Fibroblast of the aortic adventitia (primary cell): ENCODE measurements at regions not wholly inside any gene's neighbourhood (a gene's known extent, or its start where the extent isn't known, plus 50 kb on each side); places are given as distances from the start of the nearest gene placed in this dataset.

Experiments used
- DNase-seq: peaks from one replicate; pipeline ENCODE4 v3.0.0-alpha.2; 2010; ENCODE audit warnings: low read depth
- H3K4me3 ChIP-seq: 2 replicates; pipeline ENCODE4 v1.5.1; 2011; ENCODE audit warnings: low read depth, mild to moderate bottlenecking, control low read depth, low read length, moderate library complexity
- TF ChIP-seq, protein P1 (sequence below): IDR thresholded peaks from 2 replicates; pipeline ENCODE4 v1.5.1; 2011; ENCODE audit warnings: mild to moderate bottlenecking, low read length, control low read depth, inconsistent platforms; ENCODE audit not compliant: insufficient read depth

DNA sequence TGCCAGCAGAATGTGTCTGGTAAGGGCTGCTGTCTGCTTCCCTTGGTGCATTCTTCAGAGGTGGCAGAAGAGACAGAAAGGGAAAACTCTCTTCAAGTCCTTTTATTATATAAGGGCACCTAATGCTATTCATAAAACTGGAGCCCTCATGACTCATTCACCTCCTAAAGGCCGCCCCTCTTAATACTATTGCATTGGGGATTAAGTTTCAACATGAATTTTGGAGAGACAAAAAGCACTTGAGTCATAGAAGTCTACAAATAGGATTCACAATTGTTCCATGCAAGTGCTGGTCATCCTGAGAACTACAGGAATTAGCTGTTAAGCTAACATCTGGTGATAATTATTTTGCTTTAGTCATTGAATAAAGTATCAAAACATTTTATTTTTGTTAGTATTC lies 349.5 kb downstream of the HS3ST1 start:
- peak; percentile 87 for DNase-seq
- no peak overlapping the region for H3K4me3 ChIP-seq
- TF ChIP-seq, protein P1, sequence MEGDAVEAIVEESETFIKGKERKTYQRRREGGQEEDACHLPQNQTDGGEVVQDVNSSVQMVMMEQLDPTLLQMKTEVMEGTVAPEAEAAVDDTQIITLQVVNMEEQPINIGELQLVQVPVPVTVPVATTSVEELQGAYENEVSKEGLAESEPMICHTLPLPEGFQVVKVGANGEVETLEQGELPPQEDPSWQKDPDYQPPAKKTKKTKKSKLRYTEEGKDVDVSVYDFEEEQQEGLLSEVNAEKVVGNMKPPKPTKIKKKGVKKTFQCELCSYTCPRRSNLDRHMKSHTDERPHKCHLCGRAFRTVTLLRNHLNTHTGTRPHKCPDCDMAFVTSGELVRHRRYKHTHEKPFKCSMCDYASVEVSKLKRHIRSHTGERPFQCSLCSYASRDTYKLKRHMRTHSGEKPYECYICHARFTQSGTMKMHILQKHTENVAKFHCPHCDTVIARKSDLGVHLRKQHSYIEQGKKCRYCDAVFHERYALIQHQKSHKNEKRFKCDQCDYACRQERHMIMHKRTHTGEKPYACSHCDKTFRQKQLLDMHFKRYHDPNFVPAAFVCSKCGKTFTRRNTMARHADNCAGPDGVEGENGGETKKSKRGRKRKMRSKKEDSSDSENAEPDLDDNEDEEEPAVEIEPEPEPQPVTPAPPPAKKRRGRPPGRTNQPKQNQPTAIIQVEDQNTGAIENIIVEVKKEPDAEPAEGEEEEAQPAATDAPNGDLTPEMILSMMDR = peak; percentile 17

DNA sequence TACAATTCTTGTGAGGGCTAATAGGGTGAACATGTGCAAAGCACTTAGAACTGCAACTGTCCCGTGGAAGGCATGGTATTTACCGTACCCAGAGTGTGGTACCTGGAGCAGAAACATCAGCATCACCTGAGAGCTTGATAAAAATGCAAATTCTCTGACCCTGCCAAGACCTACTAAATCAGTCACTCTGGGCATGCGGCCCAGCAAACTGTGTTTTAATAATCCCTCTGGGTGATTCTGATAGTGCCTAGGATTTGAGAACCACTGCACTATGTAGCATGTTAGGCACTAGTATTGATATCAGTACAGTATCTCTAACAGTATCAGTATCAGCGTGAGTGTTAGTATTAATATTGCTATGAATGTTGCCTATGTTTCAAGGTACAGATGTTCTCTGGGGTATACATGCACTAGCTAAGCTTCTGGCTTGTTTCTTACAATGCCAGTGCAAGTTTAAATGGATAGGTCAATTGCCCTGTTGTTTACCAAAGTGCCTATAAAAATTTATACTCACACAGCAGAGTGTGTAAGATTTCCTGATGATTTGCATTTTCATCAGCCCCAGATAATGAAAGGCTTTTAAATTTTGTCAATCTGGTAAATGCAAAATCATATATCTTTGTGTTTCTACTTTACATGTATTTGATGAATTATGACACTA lies 354.0 kb downstream of the HS3ST1 start:
- H3K4me3 ChIP-seq = no peak overlapping the region
- TF ChIP-seq, protein P1 = no peak
- DNase-seq = no peak

DNA sequence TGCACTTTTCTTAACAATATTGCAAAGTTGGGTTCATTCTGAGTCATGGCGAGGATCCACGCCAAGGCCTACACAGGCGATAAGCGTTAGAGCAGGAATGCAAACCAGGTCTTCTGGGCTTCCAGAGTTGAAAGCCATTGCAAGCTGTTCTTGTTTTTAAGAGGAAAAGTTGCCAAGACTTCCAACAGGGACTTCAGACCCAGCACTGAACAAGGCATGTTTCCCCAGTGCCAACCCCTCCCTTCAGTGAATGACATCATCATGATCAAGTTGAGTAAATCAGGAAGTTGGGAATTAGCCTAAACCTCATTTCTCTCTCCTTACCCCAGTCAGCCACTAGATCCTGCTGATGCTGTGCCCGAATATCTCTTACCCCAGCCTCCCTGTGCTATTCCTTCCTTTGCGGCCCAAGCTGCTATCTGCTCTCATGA lies 355.1 kb downstream of the HS3ST1 start:
- no peak overlapping the region for H3K4me3 ChIP-seq
- TF ChIP-seq, protein P1 = peak; percentile 49
- DNase-seq = peak; percentile 100

DNA sequence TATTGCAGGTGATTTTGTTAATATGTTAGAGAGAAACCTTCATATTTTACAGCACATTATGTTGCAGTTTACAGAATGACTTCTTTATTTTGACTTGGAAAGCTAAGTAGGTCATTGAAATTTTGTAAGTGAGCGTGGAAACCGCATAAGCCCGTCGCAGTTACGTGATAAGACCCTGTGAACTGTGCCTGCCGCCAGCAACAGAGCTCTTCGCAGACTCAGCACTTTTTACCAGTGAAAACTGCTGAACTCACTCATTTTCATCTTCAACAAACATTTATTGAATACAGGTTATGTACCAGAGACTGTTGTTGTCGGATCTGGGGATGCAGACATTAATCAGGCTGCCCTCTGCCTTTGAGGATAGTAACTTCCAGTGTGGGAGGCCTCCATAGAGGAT lies 355.7 kb downstream of the HS3ST1 start:
- no peak for DNase-seq
- no peak overlapping the region for H3K4me3 ChIP-seq
- TF ChIP-seq, protein P1 = no peak

DNA sequence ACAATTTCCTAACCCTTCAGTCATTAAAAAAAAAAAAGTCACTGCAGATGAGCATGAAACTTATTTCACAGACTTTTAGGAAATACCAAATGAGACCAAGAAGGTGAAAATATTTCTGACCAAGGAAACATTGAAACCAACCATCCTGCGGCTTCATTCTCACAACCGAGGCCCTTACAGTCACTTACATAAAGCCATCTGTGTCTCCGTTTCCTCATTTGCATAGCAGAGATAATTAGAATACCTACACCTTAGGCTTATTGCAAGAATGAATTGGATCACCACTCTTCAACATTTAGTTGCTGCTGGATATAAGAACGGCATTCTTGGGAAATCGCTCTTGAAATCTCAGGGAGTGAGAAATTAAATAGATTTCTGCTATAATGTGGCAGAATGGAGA lies 356.2 kb downstream of the HS3ST1 start:
- TF ChIP-seq, protein P1 = no peak
- no peak overlapping the region for H3K4me3 ChIP-seq
- DNase-seq = no peak

DNA sequence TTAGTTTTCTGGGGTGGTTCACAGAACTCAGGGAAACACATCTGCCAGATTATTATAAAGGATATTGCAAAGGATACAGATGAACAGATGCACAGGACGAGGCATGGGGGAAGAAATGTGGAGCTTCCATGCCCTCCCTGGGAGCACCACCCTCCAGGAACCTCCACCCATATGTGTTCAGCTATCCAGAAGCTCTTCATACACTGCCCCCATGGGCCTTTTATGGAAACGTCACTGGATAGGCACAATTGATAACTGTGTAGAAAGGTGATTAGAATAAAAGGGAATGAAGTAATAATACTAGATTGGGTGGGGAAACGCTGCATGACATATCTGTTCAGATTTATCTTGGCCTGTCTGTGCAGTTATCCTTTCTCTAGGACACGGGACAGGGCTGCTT lies 357.9 kb downstream of the HS3ST1 start:
- DNase-seq = no peak
- TF ChIP-seq, protein P1 = no peak

More for the DNA sequence above, 357.9 kb downstream of the HS3ST1 start:
- H3K4me3 ChIP-seq = no peak overlapping the region
